ENCODE measurements at regions not wholly inside any gene's neighbourhood (a gene's known extent, or its start where the extent isn't known, plus 50 kb on each side); places are given as distances from the start of the nearest gene placed in this dataset.
A peak's percentile ranks its signal among the peaks of the same experiment; 100 is the strongest.
"Not testable (repeated sequence)": the region's sequence is repeated elsewhere in the genome, so short reads cannot be mapped to it uniquely, and the experiment has no call there.

- DNase-seq (ENCODE audit: low spot score): not testable (repeated sequence)
Measured at GRCh38 chr11:100531290-100531689, 155.8 kb upstream of the ARHGAP42 start.

GRCh38 chr11:100536979-100537378, 150.1 kb upstream of the ARHGAP42 start:
- DNase-seq (ENCODE audit: low spot score): no peak

GRCh38 chr11:100543386-100543785, 143.7 kb upstream of the ARHGAP42 start:
- DNase-seq (ENCODE audit: low spot score): no peak

- no peak for DNase-seq (ENCODE audit: low spot score)
Measured at GRCh38 chr11:100545556-100545955, 141.5 kb upstream of the ARHGAP42 start.

- DNase-seq (ENCODE audit: low spot score): no peak
Measured at GRCh38 chr11:100545970-100546369, 141.1 kb upstream of the ARHGAP42 start.

- no peak for DNase-seq (ENCODE audit: low spot score)
Measured at GRCh38 chr11:100546714-100547113, 140.4 kb upstream of the ARHGAP42 start.

- DNase-seq (ENCODE audit: low spot score): no peak
Measured at GRCh38 chr11:100550298-100550697, 136.8 kb upstream of the ARHGAP42 start.

- DNase-seq (ENCODE audit: low spot score): no peak
Measured at GRCh38 chr11:100550912-100551632, 136.0 kb upstream of the ARHGAP42 start.

GRCh38 chr11:100555931-100556330, 131.2 kb upstream of the ARHGAP42 start:
- no peak for DNase-seq (ENCODE audit: low spot score)

GRCh38 chr11:100556781-100557180, 130.3 kb upstream of the ARHGAP42 start:
- no peak for DNase-seq (ENCODE audit: low spot score)

GRCh38 chr11:100557830-100558611, 129.1 kb upstream of the ARHGAP42 start:
- DNase-seq (ENCODE audit: low spot score): peak; percentile 14

- DNase-seq (ENCODE audit: low spot score): no peak
Measured at GRCh38 chr11:100560606-100561005, 126.5 kb upstream of the ARHGAP42 start.

- no peak for DNase-seq (ENCODE audit: low spot score)
Measured at GRCh38 chr11:100561323-100561722, 125.8 kb upstream of the ARHGAP42 start.

GRCh38 chr11:100562128-100562527, 125.0 kb upstream of the ARHGAP42 start:
- peak; percentile 44 for DNase-seq (ENCODE audit: low spot score)

- DNase-seq (ENCODE audit: low spot score): no peak
Measured at GRCh38 chr11:100563541-100564280, 123.4 kb upstream of the ARHGAP42 start.

- no peak for DNase-seq (ENCODE audit: low spot score)
Measured at GRCh38 chr11:100573911-100574513, 113.1 kb upstream of the ARHGAP42 start.

GRCh38 chr11:100574894-100575769, 112.0 kb upstream of the ARHGAP42 start:
- no peak for DNase-seq (ENCODE audit: low spot score)

GRCh38 chr11:100575860-100576717, 111.0 kb upstream of the ARHGAP42 start:
- DNase-seq (ENCODE audit: low spot score): peak; percentile 23

GRCh38 chr11:100576718-100577021, 110.4 kb upstream of the ARHGAP42 start:
- no peak for DNase-seq (ENCODE audit: low spot score)

GRCh38 chr11:100578831-100579311, 108.2 kb upstream of the ARHGAP42 start:
- DNase-seq (ENCODE audit: low spot score): peak; percentile 45

Measured in AG08396 (cell line).